ENCODE measurements at regions not wholly inside any gene's neighbourhood (a gene's known extent, or its start where the extent isn't known, plus 50 kb on each side); places are given as distances from the start of the nearest gene placed in this dataset.

DNA sequence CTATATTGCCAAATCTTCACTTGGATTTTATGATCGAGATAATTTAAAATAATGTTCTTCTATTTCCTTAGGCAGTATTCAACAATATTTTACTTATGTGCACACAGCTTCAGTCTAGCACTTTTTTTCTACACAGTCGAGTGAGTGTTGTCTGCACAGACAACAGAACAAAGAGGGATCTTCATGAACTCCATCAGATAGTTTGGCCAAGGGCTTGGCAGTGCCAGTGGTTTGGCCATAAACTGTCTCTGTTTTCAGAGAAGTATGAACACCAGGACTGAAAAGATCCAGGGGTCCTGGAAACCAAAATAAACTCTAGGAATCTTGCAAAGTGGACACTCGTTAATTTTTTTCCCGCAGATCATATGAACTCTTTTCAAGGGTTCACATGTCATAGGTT lies 547.3 kb downstream of the PLCL1 start (continued):
- TF ChIP-seq CHAMP1 (IDR thresholded peaks at IDR 0.05) (no peak), WHSC1 (IDR thresholded peaks at IDR 0.05; ENCODE audit: low read length) (no peak), CREM (IDR thresholded peaks at IDR 0.05; ENCODE audit: low read depth) (no peak), NONO (IDR thresholded peaks at IDR 0.05; ENCODE audit: low read depth in 2 of 2, low read length in 1 of 2) (no peak), SMAD3 (CRISPR knock-in tag; conservative IDR thresholded peaks at IDR 0.05) (no peak)

- no peak overlapping the region for H2AFZ ChIP-seq (ENCODE audit: low read depth, low read length)
- no peaks in the 10 kb centered on the region for H4K20me1 ChIP-seq (replicated peaks; ENCODE audit: control insufficient read depth, insufficient read depth, low read length)
- H3K27me3 ChIP-seq (ENCODE audit: control insufficient read depth in 2 of 2, insufficient read depth in 2 of 2, low read length in 2 of 2) = no peaks in the 10 kb centered on the region
- ATAC-seq (no peak), FAIRE-seq (no peak), DNase-seq (ENCODE audit: extremely low read depth in 1 of 4, low spot score in 3 of 4) (no peak)
- POLR2A ChIA-PET = interaction anchor here (0.6 kb wide), 1 partner anchor 638 kb away, joined by 4 read pairs; no protein-coding TSS in a partner anchor
- no peak overlapping the region for H3K27ac ChIP-seq (ENCODE audit: extremely low read depth, low read depth, low read length)
- H3K36me3 ChIP-seq (ENCODE audit: control insufficient read depth, insufficient read depth, low read length) = no peaks in the 10 kb centered on the region
- intact Hi-C loops (cut with micrococcal nuclease) (no loop called here), in situ Hi-C loops (cut with MboI) (no loop called here)
- no peak for TF ChIP-seq ZNF124 (CRISPR knock-in tag; IDR thresholded peaks at IDR 0.05)
- no peak for TF ChIP-seq POLR2G (IDR thresholded peaks at IDR 0.05; ENCODE audit: low read depth, low read length)
- no peak overlapping the region for H3K4me2 ChIP-seq (ENCODE audit: insufficient read depth, low read length)
- no peaks in the 10 kb centered on the region for H3K9me3 ChIP-seq (replicated peaks; ENCODE audit: control insufficient read depth, insufficient read depth, low read depth, low read length)
- H3K79me2 ChIP-seq (ENCODE audit: control insufficient read depth, insufficient read depth, low read length) = no peaks in the 10 kb centered on the region
- H3K4me3 ChIP-seq = no peak overlapping the region
- no peaks in the 10 kb centered on the region for H3K9me1 ChIP-seq (ENCODE audit: control insufficient read depth, insufficient read depth, low read length)
- no peaks in the 10 kb centered on the region for H3K4me1 ChIP-seq (replicated peaks in 1 of 2; ENCODE audit: control insufficient read depth in 2 of 2, insufficient read depth in 2 of 2, low read length in 2 of 2)
- 4% methylated on average over 4 of the region's 4 CpGs for WGBS (ENCODE audit: insufficient coverage, low coverage, missing lambda C conversion rate)
- no peak overlapping the region for H3K9ac ChIP-seq (ENCODE audit: insufficient read depth in 1 of 2, low read depth in 2 of 2, low read length in 2 of 2)
- CTCF ChIA-PET (ENCODE audit: low intra/inter-chr PET ratio) = no interaction called here
- BruUV-seq (replicated peaks) = no TSS peak
Observed at GRCh38 chr2:198347946-198348345, 543.6 kb downstream of the PLCL1 start.
